ENCODE measurements at regions not wholly inside any gene's neighbourhood (a gene's known extent, or its start where the extent isn't known, plus 50 kb on each side); places are given as distances from the start of the nearest gene placed in this dataset.

- TF ChIP-seq, protein P1, sequence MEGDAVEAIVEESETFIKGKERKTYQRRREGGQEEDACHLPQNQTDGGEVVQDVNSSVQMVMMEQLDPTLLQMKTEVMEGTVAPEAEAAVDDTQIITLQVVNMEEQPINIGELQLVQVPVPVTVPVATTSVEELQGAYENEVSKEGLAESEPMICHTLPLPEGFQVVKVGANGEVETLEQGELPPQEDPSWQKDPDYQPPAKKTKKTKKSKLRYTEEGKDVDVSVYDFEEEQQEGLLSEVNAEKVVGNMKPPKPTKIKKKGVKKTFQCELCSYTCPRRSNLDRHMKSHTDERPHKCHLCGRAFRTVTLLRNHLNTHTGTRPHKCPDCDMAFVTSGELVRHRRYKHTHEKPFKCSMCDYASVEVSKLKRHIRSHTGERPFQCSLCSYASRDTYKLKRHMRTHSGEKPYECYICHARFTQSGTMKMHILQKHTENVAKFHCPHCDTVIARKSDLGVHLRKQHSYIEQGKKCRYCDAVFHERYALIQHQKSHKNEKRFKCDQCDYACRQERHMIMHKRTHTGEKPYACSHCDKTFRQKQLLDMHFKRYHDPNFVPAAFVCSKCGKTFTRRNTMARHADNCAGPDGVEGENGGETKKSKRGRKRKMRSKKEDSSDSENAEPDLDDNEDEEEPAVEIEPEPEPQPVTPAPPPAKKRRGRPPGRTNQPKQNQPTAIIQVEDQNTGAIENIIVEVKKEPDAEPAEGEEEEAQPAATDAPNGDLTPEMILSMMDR (conservative IDR thresholded peaks at IDR 0.05; ENCODE audit: low read depth, low read length) = no peak
- no peak for TF ChIP-seq EZH2phosphoT487 (IDR thresholded peaks at IDR 0.05; ENCODE audit: borderline replicate concordance, low read length)
Measured at GRCh38 chr14:22415605-22415959, 173.4 kb downstream of the DAD1 start.
